ENCODE measurements at regions not wholly inside any gene's neighbourhood (a gene's known extent, or its start where the extent isn't known, plus 50 kb on each side); places are given as distances from the start of the nearest gene placed in this dataset.

- Histone ChIP-seq H3K79me2 (ENCODE audit: control insufficient read depth, low read length) (no peaks in the 10 kb centered on the region), H3K4me1 (ENCODE audit: control insufficient read depth, low read length) (peaks cover 11% of the 10 kb centered on the region), H4K20me1 (ENCODE audit: control insufficient read depth, insufficient read depth, low read depth, low read length) (no peaks in the 10 kb centered on the region), H3K4me3 (ENCODE audit: low read length) (no peak overlapping the region), H3K27ac (ENCODE audit: low read depth, low read length) (no peak overlapping the region), H3F3A (ENCODE audit: control insufficient read depth, insufficient read depth) (no peaks in the 10 kb centered on the region), H3K36me3 (ENCODE audit: control insufficient read depth, low read length) (no peaks in the 10 kb centered on the region), H3K4me2 (ENCODE audit: low read length) (no peak overlapping the region), H3K9me3 (ENCODE audit: control insufficient read depth, insufficient read depth, low read length) (no peaks in the 10 kb centered on the region), H3K9me2 (replicated peaks; ENCODE audit: control insufficient read depth, low read length) (no peaks in the 10 kb centered on the region), H3K27me3 (ENCODE audit: control insufficient read depth, low read length) (no peaks in the 10 kb centered on the region)
- TF ChIP-seq CTCF (IDR thresholded peaks at IDR 0.05; ENCODE audit: low read depth, low read length, poor library complexity, severe bottlenecking) = no peak
- no peak for TF ChIP-seq EZH2phosphoT487 (IDR thresholded peaks at IDR 0.05; ENCODE audit: borderline replicate concordance, low read length)
These were observed 781.6 kb downstream of the BRD1 start for GRCh38 chr22:49046000-49046545.

DNA sequence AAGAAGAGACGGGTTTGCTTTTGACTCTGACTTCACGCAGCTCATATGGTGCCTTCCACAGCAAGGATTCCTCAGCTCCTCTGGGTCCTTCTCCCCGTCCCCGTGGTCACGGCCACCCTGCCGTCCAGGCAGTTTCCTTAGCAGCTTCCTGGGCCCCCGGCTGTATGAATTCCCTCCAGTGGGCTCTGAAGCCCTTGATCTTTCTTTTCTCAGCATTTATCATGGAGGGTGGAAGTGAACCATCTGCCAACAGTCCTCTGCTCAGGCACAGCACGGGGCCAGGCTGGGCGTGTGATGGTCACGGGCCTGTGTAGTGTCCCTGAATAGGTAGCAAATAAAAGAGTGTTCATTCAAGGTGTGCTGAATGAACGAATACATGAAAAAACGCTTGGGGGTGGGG is 782.4 kb downstream of the BRD1 start:
- TF ChIP-seq EZH2phosphoT487 (IDR thresholded peaks at IDR 0.05; ENCODE audit: borderline replicate concordance, low read length) = no peak
- TF ChIP-seq CTCF (IDR thresholded peaks at IDR 0.05; ENCODE audit: low read depth, low read length, poor library complexity, severe bottlenecking) = no peak

GRCh38 chr22:49044776-49045175 is 782.9 kb downstream of the BRD1 start:
- Histone ChIP-seq H3K4me1 (ENCODE audit: control insufficient read depth, low read length) (peaks cover 11% of the 10 kb centered on the region), H3K4me3 (ENCODE audit: low read length) (no peak overlapping the region), H3K27ac (ENCODE audit: low read depth, low read length) (no peak overlapping the region), H4K20me1 (ENCODE audit: control insufficient read depth, insufficient read depth, low read depth, low read length) (no peaks in the 10 kb centered on the region), H3K4me2 (ENCODE audit: low read length) (no peak overlapping the region), H3K36me3 (ENCODE audit: control insufficient read depth, low read length) (no peaks in the 10 kb centered on the region), H3K9me2 (replicated peaks; ENCODE audit: control insufficient read depth, low read length) (no peaks in the 10 kb centered on the region), H3F3A (ENCODE audit: control insufficient read depth, insufficient read depth) (no peaks in the 10 kb centered on the region), H3K79me2 (ENCODE audit: control insufficient read depth, low read length) (no peaks in the 10 kb centered on the region), H3K9me3 (ENCODE audit: control insufficient read depth, insufficient read depth, low read length) (no peaks in the 10 kb centered on the region), H3K27me3 (ENCODE audit: control insufficient read depth, low read length) (no peaks in the 10 kb centered on the region)
- TF ChIP-seq EZH2phosphoT487 (IDR thresholded peaks at IDR 0.05; ENCODE audit: borderline replicate concordance, low read length) (no peak), CTCF (IDR thresholded peaks at IDR 0.05; ENCODE audit: low read depth, low read length, poor library complexity, severe bottlenecking) (no peak)

More for the DNA sequence above, 782.4 kb downstream of the BRD1 start:
- peaks cover 11% of the 10 kb centered on the region for H3K4me1 ChIP-seq (ENCODE audit: control insufficient read depth, low read length)
- no peaks in the 10 kb centered on the region for H3K79me2 ChIP-seq (ENCODE audit: control insufficient read depth, low read length)
- H3K9me3 ChIP-seq (ENCODE audit: control insufficient read depth, insufficient read depth, low read length) = no peaks in the 10 kb centered on the region
- no peaks in the 10 kb centered on the region for H3K36me3 ChIP-seq (ENCODE audit: control insufficient read depth, low read length)
- no peak overlapping the region for H3K4me2 ChIP-seq (ENCODE audit: low read length)
- H3F3A ChIP-seq (ENCODE audit: control insufficient read depth, insufficient read depth) = no peaks in the 10 kb centered on the region
- H3K4me3 ChIP-seq (ENCODE audit: low read length) = no peak overlapping the region
- H3K27ac ChIP-seq (ENCODE audit: low read depth, low read length) = no peak overlapping the region
- H4K20me1 ChIP-seq (ENCODE audit: control insufficient read depth, insufficient read depth, low read depth, low read length) = no peaks in the 10 kb centered on the region
- no peaks in the 10 kb centered on the region for H3K27me3 ChIP-seq (ENCODE audit: control insufficient read depth, low read length)
- H3K9me2 ChIP-seq (replicated peaks; ENCODE audit: control insufficient read depth, low read length) = no peaks in the 10 kb centered on the region
